ENCODE measurements at regions not wholly inside any gene's neighbourhood (a gene's known extent, or its start where the extent isn't known, plus 50 kb on each side); places are given as distances from the start of the nearest gene placed in this dataset.
"Not testable (repeated sequence)": the region's sequence is repeated elsewhere in the genome, so short reads cannot be mapped to it uniquely, and the experiment has no call there.

GRCh38 chr6:74018825-74019224 lies 322.8 kb downstream of the CD109 start:
- DNase-seq (ENCODE audit: low spot score), result no peak

DNA sequence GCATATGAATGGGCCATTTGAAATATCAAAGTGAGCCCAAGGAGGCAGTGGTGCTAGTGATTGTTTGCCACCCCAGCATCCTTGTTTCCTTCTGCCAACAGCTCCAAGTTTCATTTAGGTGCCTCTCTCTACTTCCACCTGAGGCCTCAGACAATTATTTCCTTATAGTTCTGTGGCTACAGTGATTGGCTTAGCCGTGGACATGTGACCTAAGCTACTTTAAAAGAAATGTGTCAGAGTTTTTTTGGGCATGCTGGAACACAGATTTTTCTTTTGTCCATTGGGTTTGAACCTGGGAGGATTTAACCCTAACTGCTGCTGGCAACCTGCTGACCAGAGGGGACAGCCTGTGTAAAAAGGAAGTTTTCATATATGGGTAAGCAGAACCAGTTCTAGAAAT lies 319.4 kb downstream of the CD109 start:
- no peak for DNase-seq (ENCODE audit: low spot score)

- no peak for DNase-seq (ENCODE audit: low spot score)
These were observed 304.9 kb downstream of the CD109 start for GRCh38 chr6:74000666-74001490.

DNA sequence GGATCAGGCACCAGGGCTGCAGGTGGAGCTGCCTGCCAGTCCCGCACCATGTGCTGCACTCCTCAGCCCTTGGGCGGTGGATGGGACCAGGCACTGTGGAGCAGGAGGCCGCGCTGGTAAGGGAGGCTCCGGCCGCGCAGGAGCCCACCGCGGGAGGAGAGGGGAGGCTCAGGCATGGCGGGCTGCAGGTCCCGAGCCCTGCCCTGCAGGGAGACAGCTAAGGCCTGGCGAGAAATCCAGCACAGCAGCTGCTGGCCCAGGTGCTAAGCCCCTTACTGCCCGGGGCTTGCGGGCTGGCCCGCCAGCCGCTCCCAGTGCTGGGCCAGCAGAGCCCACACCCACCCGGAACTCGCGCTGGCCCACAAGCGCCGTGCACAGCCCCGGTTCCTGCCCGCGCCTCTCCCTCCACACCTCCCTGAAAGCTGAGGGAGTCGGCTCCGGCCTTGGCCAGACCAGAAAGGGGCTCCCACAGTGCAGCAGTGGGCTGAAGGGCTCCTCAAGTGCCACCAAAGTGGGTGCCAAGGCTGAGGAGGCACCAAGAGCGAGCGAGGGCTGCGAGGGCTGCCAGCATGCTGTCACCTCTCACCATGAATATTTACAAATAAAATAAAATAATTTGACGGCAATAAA lies 294.7 kb downstream of the CD109 start:
- not testable (repeated sequence) for DNase-seq (ENCODE audit: low spot score)

GRCh38 chr6:73989428-73989827 lies 293.4 kb downstream of the CD109 start:
- no peak for DNase-seq (ENCODE audit: low spot score)

GRCh38 chr6:73985891-73986290 lies 289.9 kb downstream of the CD109 start:
- DNase-seq (ENCODE audit: low spot score), result no peak

- DNase-seq (ENCODE audit: low spot score), result no peak
These were observed 288.7 kb downstream of the CD109 start for GRCh38 chr6:73984571-73985210.

- DNase-seq (ENCODE audit: low spot score), result no peak
These were observed 287.4 kb downstream of the CD109 start for GRCh38 chr6:73983367-73983766.

DNA sequence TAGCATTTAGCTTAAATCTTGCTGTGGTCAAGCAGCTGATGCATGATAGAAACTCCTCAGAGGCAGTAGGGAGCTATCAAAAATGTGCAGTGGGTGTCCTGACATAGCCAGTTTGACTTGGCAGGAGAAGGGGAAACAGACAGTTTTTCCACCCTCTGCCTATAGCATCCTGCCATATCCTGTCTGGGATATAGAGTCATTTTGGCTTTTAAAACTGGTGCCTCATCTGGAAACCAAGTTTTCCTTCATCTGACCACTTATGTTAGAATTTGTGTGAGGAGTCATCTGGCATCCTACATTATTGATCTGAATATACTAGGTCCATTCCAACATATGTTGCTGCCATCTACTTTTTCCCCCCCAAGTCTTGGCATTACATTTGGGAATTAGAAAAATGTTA lies 284.1 kb downstream of the CD109 start:
- no peak for DNase-seq (ENCODE audit: low spot score)

GRCh38 chr6:73978330-73978729 lies 282.3 kb downstream of the CD109 start:
- DNase-seq (ENCODE audit: low spot score), result no peak

- DNase-seq (ENCODE audit: low spot score), result not testable (repeated sequence)
These were observed 276.5 kb downstream of the CD109 start for GRCh38 chr6:73972518-73972917.

DNA sequence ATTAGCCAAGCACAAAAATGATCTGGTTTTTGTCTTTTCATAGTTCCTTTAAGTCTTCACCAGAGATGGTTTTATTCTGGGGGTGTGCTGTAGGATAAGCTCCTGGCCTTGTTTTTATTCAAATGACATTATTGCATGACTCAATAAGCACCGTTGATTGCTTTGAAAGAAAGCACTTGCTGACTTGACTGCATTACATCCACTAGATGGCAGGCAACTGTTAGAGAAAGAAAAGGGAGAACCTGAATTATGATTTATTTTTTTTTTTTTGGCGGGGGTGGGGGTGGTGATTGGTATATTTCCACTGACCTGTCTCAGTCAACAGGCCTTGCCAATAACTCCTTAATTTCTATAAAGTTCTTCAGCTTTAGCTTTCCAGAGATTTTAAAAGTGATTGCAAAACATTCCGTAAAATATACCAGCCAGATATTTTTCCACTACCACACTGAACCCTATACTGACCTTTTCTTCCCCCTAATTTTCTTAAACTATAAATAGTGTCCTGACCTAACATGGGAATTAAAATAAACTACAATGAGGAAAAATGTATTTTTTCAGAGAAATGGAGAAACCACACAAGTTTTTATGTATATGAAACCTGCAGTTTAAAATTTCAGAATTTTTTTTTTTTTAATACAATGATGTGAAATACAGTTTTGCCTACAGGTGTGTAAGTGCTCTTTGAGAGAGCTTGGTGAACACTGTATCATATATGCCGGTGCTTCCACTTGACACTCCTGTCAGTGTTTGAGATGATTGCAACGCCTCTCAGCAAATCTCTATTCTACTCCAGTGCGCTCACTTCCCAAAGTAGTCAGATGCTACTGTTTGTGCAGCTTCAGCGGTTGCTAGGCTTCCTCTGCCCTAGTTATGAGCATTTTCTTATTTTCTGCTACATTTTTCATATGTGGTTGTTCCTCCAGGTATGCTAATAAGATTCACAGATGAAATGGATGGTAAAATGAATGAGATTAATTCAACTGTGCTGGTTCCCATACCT lies 274.3 kb downstream of the CD109 start:
- peak; percentile 41 for DNase-seq (ENCODE audit: low spot score)

- no peak for DNase-seq (ENCODE audit: low spot score)
These were observed 272.3 kb downstream of the CD109 start for GRCh38 chr6:73968221-73968757.

- DNase-seq (ENCODE audit: low spot score), result no peak
These were observed 269.6 kb downstream of the CD109 start for GRCh38 chr6:73965539-73966029.

GRCh38 chr6:73964241-73964854 lies 268.3 kb downstream of the CD109 start:
- no peak for DNase-seq (ENCODE audit: low spot score)

DNA sequence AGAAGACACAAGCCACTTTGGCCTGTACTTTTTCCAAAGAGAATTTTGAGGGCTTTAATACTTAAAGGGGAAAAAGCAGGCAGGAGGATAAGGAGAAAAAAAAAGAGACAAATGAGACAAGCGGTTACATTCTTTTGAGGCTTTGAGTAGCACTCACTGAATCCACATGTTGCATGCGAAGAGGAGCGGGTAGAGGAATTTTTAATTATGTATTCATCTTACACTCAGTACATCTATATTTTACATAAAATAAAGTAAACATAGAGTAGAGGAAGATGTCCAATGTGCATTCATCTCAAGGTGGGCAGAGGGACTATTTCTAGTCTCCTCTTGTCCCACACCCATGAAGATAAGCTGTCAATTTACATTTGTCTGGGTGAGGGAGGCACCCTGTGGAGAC lies 266.9 kb downstream of the CD109 start:
- DNase-seq (ENCODE audit: low spot score), result no peak

DNA sequence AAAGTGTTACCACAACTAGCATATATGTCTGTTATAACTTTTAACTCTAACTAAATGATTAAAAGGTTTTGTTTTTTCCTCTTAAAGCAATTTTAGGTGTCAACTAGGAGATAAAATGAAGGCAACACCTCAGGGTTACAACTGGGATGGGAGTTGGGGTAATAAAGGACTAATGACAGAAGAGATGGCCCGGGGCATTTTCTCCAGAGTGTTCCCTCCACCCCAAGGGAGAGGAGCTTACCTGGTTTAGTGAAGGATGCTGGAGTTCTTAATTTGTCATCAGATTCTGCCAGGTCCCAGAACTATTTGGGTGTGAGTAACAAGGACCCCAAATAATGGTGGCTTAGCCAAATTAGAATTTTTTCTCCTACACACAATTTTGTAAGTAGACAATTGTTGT lies 260.3 kb downstream of the CD109 start:
- DNase-seq (ENCODE audit: low spot score), result no peak

DNA sequence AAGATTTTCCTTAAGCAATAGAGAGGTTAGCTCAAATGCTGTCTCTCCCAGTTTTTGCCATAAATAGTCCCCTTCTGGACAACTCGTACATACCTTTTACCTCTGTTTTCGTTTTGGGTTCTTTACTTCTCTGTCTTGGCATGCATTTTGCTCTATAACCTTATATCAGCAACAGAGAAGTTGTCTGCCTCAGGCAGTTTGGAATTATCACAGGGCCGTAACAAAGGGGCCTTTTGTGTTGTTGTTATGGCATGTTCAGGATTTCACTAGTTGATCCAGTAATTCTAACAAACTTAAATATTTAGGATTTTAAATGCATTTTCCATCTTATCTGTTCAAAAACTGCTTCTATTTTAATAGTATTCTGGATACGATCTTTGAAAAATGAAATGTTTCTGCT lies 259.8 kb downstream of the CD109 start:
- no peak for DNase-seq (ENCODE audit: low spot score)

GRCh38 chr6:73954881-73955280 lies 258.9 kb downstream of the CD109 start:
- DNase-seq (ENCODE audit: low spot score), result no peak

- DNase-seq (ENCODE audit: low spot score), result no peak
These were observed 255.2 kb downstream of the CD109 start for GRCh38 chr6:73951183-73951582.

Measured in activated CD4-positive, alpha-beta T cell treated with anti-CD3 and anti-CD28 coated beads, Interleukin-2, Interleukin-4, amounts not matched to agents 100 ng/mL and 50 ng/mL, durations not matched to agents 16 hours and 8 hours (primary cell).